ENCODE measurements at regions not wholly inside any gene's neighbourhood (a gene's known extent, or its start where the extent isn't known, plus 50 kb on each side); places are given as distances from the start of the nearest gene placed in this dataset.

- peak; percentile 22 for DNase-seq (ENCODE audit: low spot score)
These were observed 52.9 kb upstream of the IRX1 start for GRCh38 chr5:3542769-3543168.

GRCh38 chr5:3542158-3542557, 53.5 kb upstream of the IRX1 start:
- peak; percentile 31 for DNase-seq (ENCODE audit: low spot score)

- peak; percentile 24 for DNase-seq (ENCODE audit: low spot score)
These were observed 56.7 kb upstream of the IRX1 start for GRCh38 chr5:3538886-3539285.

- DNase-seq (ENCODE audit: low spot score) = peak; percentile 23
These were observed 57.7 kb upstream of the IRX1 start for GRCh38 chr5:3537942-3538341.

- peak; percentile 32 for DNase-seq (ENCODE audit: low spot score)
These were observed 60.0 kb upstream of the IRX1 start for GRCh38 chr5:3535414-3536211.

GRCh38 chr5:3534997-3535396, 60.6 kb upstream of the IRX1 start:
- DNase-seq (ENCODE audit: low spot score) = peak; percentile 22

GRCh38 chr5:3531320-3531986, 64.2 kb upstream of the IRX1 start:
- DNase-seq (ENCODE audit: low spot score) = peak; percentile 32

GRCh38 chr5:3530251-3530650, 65.4 kb upstream of the IRX1 start:
- peak; percentile 2 for DNase-seq (ENCODE audit: low spot score)

- DNase-seq (ENCODE audit: low spot score) = peak; percentile 36
These were observed 69.0 kb upstream of the IRX1 start for GRCh38 chr5:3526551-3527185.

GRCh38 chr5:3522491-3522890, 73.1 kb upstream of the IRX1 start:
- DNase-seq (ENCODE audit: low spot score) = peak; percentile 18

GRCh38 chr5:3518576-3518975, 77.1 kb upstream of the IRX1 start:
- DNase-seq (ENCODE audit: low spot score) = peak; percentile 25

- DNase-seq (ENCODE audit: low spot score) = peak; percentile 40
These were observed 77.6 kb upstream of the IRX1 start for GRCh38 chr5:3518051-3518450.

GRCh38 chr5:3517348-3517747, 78.3 kb upstream of the IRX1 start:
- DNase-seq (ENCODE audit: low spot score) = peak; percentile 64

GRCh38 chr5:3512361-3513095, 83.1 kb upstream of the IRX1 start:
- DNase-seq (ENCODE audit: low spot score) = no peak

- DNase-seq (ENCODE audit: low spot score) = no peak
These were observed 83.7 kb upstream of the IRX1 start for GRCh38 chr5:3511934-3512333.

- DNase-seq (ENCODE audit: low spot score) = no peak
These were observed 84.1 kb upstream of the IRX1 start for GRCh38 chr5:3511519-3511918.

GRCh38 chr5:3510642-3511417, 84.8 kb upstream of the IRX1 start:
- DNase-seq (ENCODE audit: low spot score) = no peak

- DNase-seq (ENCODE audit: low spot score) = no peak
These were observed 86.3 kb upstream of the IRX1 start for GRCh38 chr5:3509290-3509689.

GRCh38 chr5:3508395-3508794, 87.2 kb upstream of the IRX1 start:
- no peak for DNase-seq (ENCODE audit: low spot score)

- no peak for DNase-seq (ENCODE audit: low spot score)
These were observed 104.6 kb upstream of the IRX1 start for GRCh38 chr5:3490957-3491507.

GRCh38 chr5:3489239-3489843, 106.3 kb upstream of the IRX1 start:
- DNase-seq (ENCODE audit: low spot score) = no peak

Data from ecto neural progenitor cell (in vitro differentiated cells).